D721Med (cell line): ENCODE measurements at regions not wholly inside any gene's neighbourhood (a gene's known extent, or its start where the extent isn't known, plus 50 kb on each side); places are given as distances from the start of the nearest gene placed in this dataset.
A peak's percentile ranks its signal among the peaks of the same experiment; 100 is the strongest.
"Not testable (repeated sequence)": the region's sequence is repeated elsewhere in the genome, so short reads cannot be mapped to it uniquely, and the experiment has no call there.

Experiments used
- DNase-seq: peaks from one replicate; pipeline ENCODE4 v3.0.0; 2011; ENCODE audit warnings: low spot score; ENCODE audit not compliant: insufficient read length
- FAIRE-seq: peaks from 2 replicates; lab custom pipeline; 2011; peaks lifted over from hg19 to GRCh38; lab: Jason Lieb, UNC
- TF ChIP-seq, protein P1 (sequence below): IDR thresholded peaks from 2 replicates; pipeline ENCODE4 v1.5.1; 2012; ENCODE audit warnings: mild to moderate bottlenecking, control low read depth; ENCODE audit not compliant: insufficient read depth; ENCODE audit errors: missing control alignments

DNA sequence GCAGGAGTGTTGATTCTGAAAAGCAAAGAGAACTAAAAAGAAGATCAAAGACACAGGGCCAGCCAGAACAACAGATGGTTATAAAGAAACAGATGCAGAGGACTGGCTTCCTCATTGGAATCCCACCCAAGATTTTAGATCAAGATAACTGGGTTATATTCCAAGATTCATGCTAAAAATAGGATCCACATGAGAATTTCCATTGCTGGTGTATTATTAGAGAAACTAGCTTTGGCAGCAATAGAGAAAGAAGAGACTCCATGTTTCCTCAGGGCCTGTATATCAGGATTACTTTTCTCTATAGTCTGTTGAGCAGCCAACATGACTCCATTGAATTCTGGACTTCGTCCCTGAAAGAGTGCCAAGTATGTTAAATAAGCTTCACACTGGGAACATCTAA, 367.3 kb downstream of the TUSC1 start:
- TF ChIP-seq, protein P1, sequence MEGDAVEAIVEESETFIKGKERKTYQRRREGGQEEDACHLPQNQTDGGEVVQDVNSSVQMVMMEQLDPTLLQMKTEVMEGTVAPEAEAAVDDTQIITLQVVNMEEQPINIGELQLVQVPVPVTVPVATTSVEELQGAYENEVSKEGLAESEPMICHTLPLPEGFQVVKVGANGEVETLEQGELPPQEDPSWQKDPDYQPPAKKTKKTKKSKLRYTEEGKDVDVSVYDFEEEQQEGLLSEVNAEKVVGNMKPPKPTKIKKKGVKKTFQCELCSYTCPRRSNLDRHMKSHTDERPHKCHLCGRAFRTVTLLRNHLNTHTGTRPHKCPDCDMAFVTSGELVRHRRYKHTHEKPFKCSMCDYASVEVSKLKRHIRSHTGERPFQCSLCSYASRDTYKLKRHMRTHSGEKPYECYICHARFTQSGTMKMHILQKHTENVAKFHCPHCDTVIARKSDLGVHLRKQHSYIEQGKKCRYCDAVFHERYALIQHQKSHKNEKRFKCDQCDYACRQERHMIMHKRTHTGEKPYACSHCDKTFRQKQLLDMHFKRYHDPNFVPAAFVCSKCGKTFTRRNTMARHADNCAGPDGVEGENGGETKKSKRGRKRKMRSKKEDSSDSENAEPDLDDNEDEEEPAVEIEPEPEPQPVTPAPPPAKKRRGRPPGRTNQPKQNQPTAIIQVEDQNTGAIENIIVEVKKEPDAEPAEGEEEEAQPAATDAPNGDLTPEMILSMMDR, result no peak
- no peak for DNase-seq
- FAIRE-seq, result no peak

DNA sequence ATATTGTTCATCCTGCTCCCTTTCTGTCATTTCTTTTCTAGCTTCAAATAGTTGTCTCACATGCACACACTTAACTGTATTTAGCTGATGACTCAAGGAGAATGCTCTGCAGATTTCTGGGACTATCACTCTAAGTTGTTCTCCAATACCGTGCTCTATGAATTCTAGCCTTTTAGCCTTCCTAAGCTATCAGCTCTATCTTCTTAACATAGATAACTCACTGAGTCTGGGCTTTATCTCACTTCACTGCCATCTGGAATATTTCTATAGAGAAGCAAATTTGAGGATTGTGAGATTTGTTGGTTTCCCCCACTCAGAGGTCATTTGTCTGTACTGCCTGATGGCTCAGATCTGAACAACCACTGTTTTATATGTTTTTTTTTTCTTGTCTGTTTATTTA, 369.7 kb downstream of the TUSC1 start:
- FAIRE-seq (no peak), DNase-seq (no peak)
- TF ChIP-seq, protein P1, result no peak

DNA sequence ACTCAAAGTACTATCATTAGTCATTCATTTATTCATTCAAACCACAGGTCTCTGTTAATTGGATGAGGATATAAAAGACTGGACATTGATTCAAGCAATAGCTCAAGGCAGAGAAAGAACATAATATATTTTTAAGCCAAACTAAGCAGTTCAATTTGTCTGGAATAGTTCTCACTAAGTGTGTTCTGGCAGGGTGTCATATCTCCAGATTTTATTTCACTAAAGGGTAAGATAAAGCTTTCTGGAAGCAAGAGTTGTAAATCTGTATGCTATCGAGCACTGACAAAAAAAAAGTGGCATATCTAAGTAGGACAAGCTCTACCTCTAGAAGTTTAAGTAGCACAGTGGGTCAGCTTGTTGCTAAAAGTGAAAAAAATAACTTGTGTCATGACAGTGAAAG, 375.6 kb downstream of the TUSC1 start:
- DNase-seq (no peak), FAIRE-seq (no peak)
- TF ChIP-seq, protein P1, result no peak

DNA sequence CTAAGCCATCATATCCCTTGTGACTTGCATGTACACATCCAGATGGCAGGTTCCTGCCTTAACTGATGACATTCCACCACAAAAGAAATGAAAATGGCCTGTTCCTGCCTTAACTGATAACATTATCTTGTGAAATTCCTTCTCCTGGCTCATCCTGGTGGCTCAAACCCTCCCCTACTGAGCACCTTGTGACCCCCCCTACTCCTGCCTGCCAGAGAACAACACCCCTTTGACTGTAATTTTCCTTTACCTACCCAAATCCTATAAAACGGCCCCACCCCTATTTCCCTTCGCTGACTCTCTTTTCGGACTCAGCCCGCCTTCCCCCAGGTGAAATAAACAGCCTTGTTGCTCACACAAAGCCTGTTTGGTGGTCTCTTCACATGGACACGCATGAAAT, 390.0 kb downstream of the TUSC1 start:
- FAIRE-seq, DNase-seq: not testable (repeated sequence)

DNA sequence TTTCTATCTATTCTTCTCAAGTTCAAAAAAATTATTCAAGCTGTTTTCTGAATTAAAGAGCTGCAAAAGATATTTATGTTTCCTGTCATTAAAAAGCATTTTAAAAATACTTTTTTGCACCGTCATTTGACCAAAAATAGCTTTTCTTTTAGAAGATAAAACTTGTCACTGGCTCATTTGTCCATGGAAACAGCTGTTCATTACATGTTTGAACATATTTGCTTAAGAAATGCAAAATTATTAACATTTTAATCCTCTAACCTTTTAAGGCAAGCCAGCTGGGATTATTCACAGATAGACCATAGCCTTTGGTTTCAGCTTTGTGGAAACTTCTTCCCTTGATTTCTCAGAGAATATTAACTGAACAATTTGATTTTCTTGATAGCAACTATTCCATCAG, 393.9 kb downstream of the TUSC1 start:
- no peak for DNase-seq
- peak; percentile 51 for FAIRE-seq
- TF ChIP-seq, protein P1, result no peak

DNA sequence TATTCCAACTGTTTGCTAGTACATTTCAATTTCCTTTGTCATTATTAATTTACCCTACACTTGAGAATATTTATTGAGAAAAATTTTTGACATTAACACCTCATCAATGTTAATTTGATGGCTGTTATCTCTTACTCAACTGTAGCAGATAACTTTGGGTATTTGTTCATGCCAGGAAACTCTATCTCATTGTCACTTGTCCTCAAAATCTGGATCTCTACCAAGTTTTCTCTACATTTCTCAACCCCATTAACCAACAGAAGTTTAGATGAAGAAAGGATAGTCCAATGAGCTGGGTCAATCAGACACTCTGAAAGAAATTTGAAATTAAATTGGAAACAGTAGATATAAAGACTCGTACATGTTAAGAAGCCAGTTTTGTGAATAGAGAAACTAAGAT, 395.3 kb downstream of the TUSC1 start:
- DNase-seq, result no peak
- TF ChIP-seq, protein P1, result no peak
- FAIRE-seq, result no peak

DNA sequence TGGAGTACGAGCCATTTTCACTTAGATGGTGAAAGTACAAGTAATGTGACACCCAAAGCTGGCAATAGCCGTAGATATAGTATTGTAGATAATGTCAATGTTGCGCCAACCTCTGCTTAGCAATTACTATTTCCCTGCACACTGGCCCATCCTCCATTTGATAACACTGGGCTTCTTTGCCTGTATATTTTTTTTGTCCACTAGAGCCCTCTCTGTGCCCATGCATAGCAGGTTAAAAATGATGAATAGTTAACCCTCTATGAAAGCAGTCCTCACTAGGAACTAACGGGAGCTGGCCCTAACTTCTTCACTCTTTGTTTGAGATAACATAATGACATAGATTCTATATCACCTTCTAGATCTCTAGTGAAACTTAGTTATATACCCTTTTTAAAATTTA, 416.8 kb downstream of the TUSC1 start:
- TF ChIP-seq, protein P1, result peak; percentile 16
- no peak for FAIRE-seq
- DNase-seq, result no peak

DNA sequence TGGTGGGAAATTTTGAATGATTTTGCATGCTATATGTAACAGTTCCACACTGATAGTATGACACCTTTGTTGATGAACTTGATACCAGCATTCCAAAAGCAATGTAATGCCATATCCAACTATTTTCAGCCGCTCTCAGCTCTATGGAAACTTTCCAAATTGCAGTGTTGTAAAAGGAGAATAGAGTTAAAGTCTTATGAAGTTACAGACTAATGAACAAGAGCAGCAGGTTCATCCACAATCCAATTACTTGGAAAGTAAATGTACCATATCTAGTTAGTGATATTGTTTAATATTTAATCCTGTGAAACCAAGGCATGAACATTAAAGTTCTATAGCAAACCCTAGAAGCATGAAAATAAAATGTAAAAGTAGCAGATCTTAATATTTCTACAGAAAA, 418.2 kb downstream of the TUSC1 start:
- no peak for DNase-seq
- TF ChIP-seq, protein P1, result no peak
- no peak for FAIRE-seq
